B cell (primary cell): ENCODE measurements at regions not wholly inside any gene's neighbourhood (a gene's known extent, or its start where the extent isn't known, plus 50 kb on each side); places are given as distances from the start of the nearest gene placed in this dataset.
A peak's percentile ranks its signal among the peaks of the same experiment; 100 is the strongest.
"Not testable (repeated sequence)": the region's sequence is repeated elsewhere in the genome, so short reads cannot be mapped to it uniquely, and the experiment has no call there.

ENCODE experiments used
- ATAC-seq: fragments of 200-7000 bp; cut with Tn5 transposase; one replicate; pipeline ENCODE4 v1.10.0; 2021; ENCODE audit warnings: low read depth, mild to moderate bottlenecking, moderate number of reproducible peaks, moderate library complexity
- CTCF ChIA-PET: fragments of 350-600 bp; sonication (Branson Sonifier 250); formaldehyde crosslinking; loops from one replicate; lab custom pipeline; 2021; ENCODE audit warnings: antibody characterized with exemption, inconsistent platforms; lab: Charles Lee
- POLR2A ChIA-PET: fragments of 350-600 bp; sonication (Branson Sonifier 250); formaldehyde crosslinking; loops from one replicate; lab custom pipeline; 2021; ENCODE audit warnings: antibody characterized with exemption; lab: Charles Lee
- DNase-seq: peaks from one replicate; pipeline ENCODE4 v3.0.0; 2013
- H2AFZ ChIP-seq: 2 replicates; pipeline ENCODE4 v1.6.1; 2012; ENCODE audit warnings: mild to moderate bottlenecking, low read depth, low read length; ENCODE audit not compliant: insufficient read depth, poor library complexity, severe bottlenecking
- H3K27ac ChIP-seq, 2 donors: 1 replicate in 1 of 2; 2 replicates in 1 of 2; pipeline ENCODE4 v1.5.1; 2012 to 2013; ENCODE audit warnings: low read length in 2 of 2, mild to moderate bottlenecking in 2 of 2, moderate library complexity in 1 of 2
- H3K27me3 ChIP-seq, 4 experiments: fragments of 200-600 bp in 1 of 4; sonication (generic) in 1 of 4; replicated peaks in 1 of 4; 1 replicate in 2 of 4; 2 replicates in 2 of 4; pipeline versions ENCODE4 v1.6.1 to v1.7.0; 2013 to 2016; ENCODE audit warnings: low read length in 3 of 4, mild to moderate bottlenecking in 2 of 4, mixed read lengths in 1 of 4, moderate library complexity in 1 of 4; ENCODE audit not compliant: insufficient read depth in 4 of 4, control insufficient read depth in 3 of 4; ENCODE audit errors: control extremely low read depth in 1 of 4
- H3K36me3 ChIP-seq, 2 experiments: replicated peaks in 1 of 2; 1 replicate in 1 of 2; 2 replicates in 1 of 2; pipeline versions ENCODE4 v1.6.1 to v1.7.1; 2013; ENCODE audit warnings: low read length in 1 of 2; ENCODE audit not compliant: insufficient read depth in 2 of 2, control insufficient read depth in 1 of 2; ENCODE audit errors: control extremely low read depth in 1 of 2, extremely low read depth in 1 of 2
- H3K4me1 ChIP-seq, 2 donors: fragments of 200-600 bp in 1 of 2; sonication (generic) in 1 of 2; 1 replicate in 1 of 2; 2 replicates in 1 of 2; pipeline versions ENCODE4 v1.5.1 to v1.6.1; 2013 to 2017; ENCODE audit warnings: low read length in 2 of 2; ENCODE audit not compliant: control insufficient read depth in 2 of 2, insufficient read depth in 2 of 2
- H3K4me2 ChIP-seq: replicated peaks from 2 replicates; pipeline ENCODE3; 2012; ENCODE audit warnings: mild to moderate bottlenecking, low read depth, low read length; ENCODE audit not compliant: poor library complexity, severe bottlenecking
- H3K4me3 ChIP-seq, 5 experiments: fragments of 200-600 bp in 1 of 5; sonication (generic) in 1 of 5; 1 replicate in 3 of 5; 2 replicates in 2 of 5; pipeline versions ENCODE4 v1.5.1 to v1.7.0; 2011 to 2016; ENCODE audit warnings: low read length in 4 of 5, mild to moderate bottlenecking in 4 of 5, low read depth in 2 of 5, control low read depth in 1 of 5, moderate library complexity in 1 of 5; ENCODE audit not compliant: insufficient read depth in 1 of 5; ENCODE audit errors: control extremely low read depth in 1 of 5, extremely low read depth in 1 of 5
- H3K79me2 ChIP-seq: fragments of 200-600 bp; sonication (generic); one replicate; pipeline ENCODE4 v1.6.0; 2016; ENCODE audit warnings: low read length; ENCODE audit not compliant: control insufficient read depth, insufficient read depth
- H3K9ac ChIP-seq: fragments of 200-600 bp; sonication (generic); 2 replicates; pipeline ENCODE4 v1.6.1; 2017; ENCODE audit warnings: mild to moderate bottlenecking, low read length, moderate library complexity
- H3K9me3 ChIP-seq, 3 donors: one replicate each; pipeline versions ENCODE4 v1.6.1 to v1.7.1; 2013; ENCODE audit warnings: low read length in 2 of 3; ENCODE audit not compliant: control insufficient read depth in 2 of 3, insufficient read depth in 1 of 3; ENCODE audit errors: control extremely low read depth in 1 of 3
- H4K20me1 ChIP-seq: 2 replicates; pipeline ENCODE4 v1.6.0; 2012; ENCODE audit warnings: mild to moderate bottlenecking, low read length; ENCODE audit not compliant: insufficient read depth, control insufficient read depth, poor library complexity, severe bottlenecking
- H3K27ac Mint-ChIP-seq: one replicate; pipeline ENCODE4 v1.8.0; 2021; ENCODE audit warnings: mixed read lengths
- H3K27me3 Mint-ChIP-seq: one replicate; pipeline ENCODE4 v1.8.0; 2021; ENCODE audit warnings: mixed read lengths
- H3K4me1 Mint-ChIP-seq: one replicate; pipeline ENCODE4 v1.8.0; 2021; ENCODE audit warnings: mixed read lengths
- H3K4me3 Mint-ChIP-seq: one replicate; pipeline ENCODE4 v1.8.0; 2021; ENCODE audit warnings: mixed read lengths
- H3K9me3 Mint-ChIP-seq: one replicate; pipeline ENCODE4 v1.8.0; 2022; ENCODE audit warnings: mixed read lengths; ENCODE audit not compliant: insufficient read depth
- CTCF ChIP-seq: fragments of 200-600 bp; IDR thresholded peaks from one replicate; pipeline ENCODE4 v1.8.0; 2022; ENCODE audit warnings: antibody characterized with exemption, mild to moderate bottlenecking
- EZH2 ChIP-seq: IDR thresholded peaks from 2 replicates; pipeline ENCODE4 v1.6.1; 2012; ENCODE audit warnings: borderline replicate concordance, low read depth, mild to moderate bottlenecking, moderate library complexity, low read length; ENCODE audit not compliant: insufficient read depth, poor library complexity, severe bottlenecking
- WGBS: methylation state at CpG from one replicate; pipeline ENCODE4 v1.1.5; 2013; ENCODE audit warnings: missing lambda C conversion rate; ENCODE audit not compliant: insufficient coverage; 5-methylcytosine and 5-hydroxymethylcytosine counted together
- intact Hi-C: fragments of 100-400 bp; cut with micrococcal nuclease; formaldehyde crosslinking; loops from one replicate; pipeline ENCODE4 v1.10.0; 2022

- H3K27me3 ChIP-seq, H3K36me3 ChIP-seq, CTCF ChIA-PET, H3K27ac ChIP-seq, H3K4me2 ChIP-seq, H3K4me3 Mint-ChIP-seq, intact Hi-C loops, H3K4me3 ChIP-seq, H3K79me2 ChIP-seq, H3K27me3 Mint-ChIP-seq, DNase-seq, H3K27ac Mint-ChIP-seq, ATAC-seq, POLR2A ChIA-PET, H2AFZ ChIP-seq, H3K9ac ChIP-seq, H3K9me3 ChIP-seq, H4K20me1 ChIP-seq, H3K9me3 Mint-ChIP-seq, H3K4me1 ChIP-seq, H3K4me1 Mint-ChIP-seq: not testable (repeated sequence)
- WGBS: no CpG with 5 or more reads among the region's 5 CpGs
Measured at GRCh38 chr5:21467544-21467943, 1385.6 kb downstream of the CDH12 start.

GRCh38 chr5:21459744-21460073 is 1393.4 kb downstream of the CDH12 start:
- H3K4me1 ChIP-seq, H3K27me3 ChIP-seq, H4K20me1 ChIP-seq, H3K4me1 Mint-ChIP-seq, H3K36me3 ChIP-seq, H3K9me3 Mint-ChIP-seq, ATAC-seq, H3K79me2 ChIP-seq, H3K9me3 ChIP-seq, DNase-seq, H3K27ac ChIP-seq, intact Hi-C loops, POLR2A ChIA-PET: not testable (repeated sequence)
- H3K4me3 Mint-ChIP-seq: peak overlapping the region; percentile 92
- Histone ChIP-seq H2AFZ (peak overlapping the region; percentile 78), H3K4me2 (peak overlapping the region; percentile 40), H3K4me3 (peak overlapping the region in 4 of 5 experiments; percentile 58 to 71 (median 61)), H3K9ac (peak overlapping the region; percentile 68)
- CTCF ChIA-PET: interaction anchor here (0.9 kb wide), 1 partner anchor 488 kb away, joined by 3 read pairs; no protein-coding TSS in a partner anchor
- peak overlapping the region; percentile 86 for H3K27ac Mint-ChIP-seq
- WGBS: no CpG with 5 or more reads among the region's 7 CpGs
- H3K27me3 Mint-ChIP-seq: peaks cover 10% of the 10 kb centered on the region

GRCh38 chr5:21452449-21452848 is 1400.7 kb downstream of the CDH12 start:
- Histone ChIP-seq H3K4me1 (no peaks in the 10 kb centered on the region), H2AFZ (no peak overlapping the region), H3K27me3 (peaks cover 0 to 6% (median 0%) of the 10 kb centered on the region in 4 experiments), H3K27ac (no peak overlapping the region), H3K9ac (no peak overlapping the region), H3K79me2 (no peaks in the 10 kb centered on the region), H3K36me3 (no peaks in the 10 kb centered on the region), H3K9me3 (no peaks in the 10 kb centered on the region), H3K4me3 (no peak overlapping the region), H3K4me2 (no peak overlapping the region), H4K20me1 (no peaks in the 10 kb centered on the region)
- H3K9me3 Mint-ChIP-seq: no peaks in the 10 kb centered on the region
- WGBS: 92% methylated on average over 1 of the region's 2 CpGs
- ATAC-seq (no peak), DNase-seq (no peak)
- no peaks in the 10 kb centered on the region for H3K4me1 Mint-ChIP-seq
- intact Hi-C loops: no loop called here
- TF ChIP-seq CTCF: no peak
- TF ChIP-seq EZH2: no peak
- ChIA-PET POLR2A (no interaction called here), CTCF (no interaction called here)
- H3K4me3 Mint-ChIP-seq: no peak overlapping the region
- H3K27ac Mint-ChIP-seq: no peak overlapping the region
- peaks cover 28% of the 10 kb centered on the region for H3K27me3 Mint-ChIP-seq
